ENCODE measurements at regions not wholly inside any gene's neighbourhood (a gene's known extent, or its start where the extent isn't known, plus 50 kb on each side); places are given as distances from the start of the nearest gene placed in this dataset.

- Histone ChIP-seq H3K9me3 (no peaks in the 10 kb centered on the region; the same call in 1 of the 2 replicates), H3K27me3 (replicated peaks; ENCODE audit: control insufficient read depth, insufficient read depth, low read length) (no peaks in the 10 kb centered on the region), H3K4me3 (ENCODE audit: low read depth, low read length) (no peak overlapping the region), H3K36me3 (ENCODE audit: control insufficient read depth, insufficient read depth, low read length) (no peaks in the 10 kb centered on the region), H3K4me1 (no peaks in the 10 kb centered on the region)
- no peaks in the 10 kb centered on the region for H3K4me1 Mint-ChIP-seq (ENCODE audit: low read depth, unreplicated experiment)
- ChIA-PET CTCF (no interaction called here), POLR2A (no interaction called here)
- no peaks in the 10 kb centered on the region for H3K36me3 Mint-ChIP-seq (ENCODE audit: insufficient read depth, unreplicated experiment)
- no peak overlapping the region for H3K4me3 Mint-ChIP-seq (ENCODE audit: unreplicated experiment)
- H3K27me3 Mint-ChIP-seq (ENCODE audit: insufficient read depth, unreplicated experiment) = no peaks in the 10 kb centered on the region
- H3K27ac Mint-ChIP-seq (ENCODE audit: unreplicated experiment) = no peak overlapping the region
- DNase-seq = no peak
- BruUV-seq (replicated peaks) = no TSS peak
- intact Hi-C loops (cut with micrococcal nuclease; ENCODE audit: unreplicated experiment) = no loop called here
- H3K9me3 Mint-ChIP-seq (ENCODE audit: unreplicated experiment) = no peaks in the 10 kb centered on the region
- TF ChIP-seq CTCF (IDR thresholded peaks at IDR 0.05; ENCODE audit: insufficient read depth in 1 of 2, low read depth in 1 of 2, low read length in 1 of 2, severe bottlenecking in 1 of 2, unreplicated experiment in 1 of 2) = no peak
These were observed 825.1 kb upstream of the CNTNAP5 start for GRCh38 chr2:123200035-123200434.

GRCh38 chr2:123207245-123207644 is 817.8 kb upstream of the CNTNAP5 start:
- POLR2A ChIA-PET = no interaction called here
- Histone ChIP-seq H3K36me3 (ENCODE audit: control insufficient read depth, insufficient read depth, low read length) (no peaks in the 10 kb centered on the region), H3K4me3 (ENCODE audit: low read depth, low read length) (no peak overlapping the region), H3K4me1 (no peaks in the 10 kb centered on the region), H3K9me3 (no peaks in the 10 kb centered on the region), H3K27me3 (replicated peaks; ENCODE audit: control insufficient read depth, insufficient read depth, low read length) (no peaks in the 10 kb centered on the region)
- intact Hi-C loops (cut with micrococcal nuclease; ENCODE audit: unreplicated experiment) = no loop called here
- no peak overlapping the region for H3K4me3 Mint-ChIP-seq (ENCODE audit: unreplicated experiment)
- no peak overlapping the region for H3K27ac Mint-ChIP-seq (ENCODE audit: unreplicated experiment)
- TF ChIP-seq CTCF (IDR thresholded peaks at IDR 0.05; ENCODE audit: insufficient read depth in 1 of 2, low read depth in 1 of 2, low read length in 1 of 2, severe bottlenecking in 1 of 2, unreplicated experiment in 1 of 2) = no peak
- no peaks in the 10 kb centered on the region for H3K36me3 Mint-ChIP-seq (ENCODE audit: insufficient read depth, unreplicated experiment)
- no TSS peak for BruUV-seq (replicated peaks)
- CTCF ChIA-PET = no interaction called here
- H3K4me1 Mint-ChIP-seq (ENCODE audit: low read depth, unreplicated experiment) = no peaks in the 10 kb centered on the region
- no peaks in the 10 kb centered on the region for H3K9me3 Mint-ChIP-seq (ENCODE audit: unreplicated experiment)
- no peaks in the 10 kb centered on the region for H3K27me3 Mint-ChIP-seq (ENCODE audit: insufficient read depth, unreplicated experiment)
- DNase-seq = no peak

GRCh38 chr2:123209202-123209601 is 815.9 kb upstream of the CNTNAP5 start:
- Mint-ChIP-seq H3K4me1 (ENCODE audit: low read depth, unreplicated experiment) (no peaks in the 10 kb centered on the region), H3K27me3 (ENCODE audit: insufficient read depth, unreplicated experiment) (no peaks in the 10 kb centered on the region), H3K27ac (ENCODE audit: unreplicated experiment) (no peak overlapping the region), H3K36me3 (ENCODE audit: insufficient read depth, unreplicated experiment) (no peaks in the 10 kb centered on the region), H3K9me3 (ENCODE audit: unreplicated experiment) (no peaks in the 10 kb centered on the region), H3K4me3 (ENCODE audit: unreplicated experiment) (no peak overlapping the region)
- Histone ChIP-seq H3K27me3 (replicated peaks; ENCODE audit: control insufficient read depth, insufficient read depth, low read length) (no peaks in the 10 kb centered on the region), H3K4me3 (ENCODE audit: low read depth, low read length) (no peak overlapping the region), H3K36me3 (ENCODE audit: control insufficient read depth, insufficient read depth, low read length) (no peaks in the 10 kb centered on the region), H3K4me1 (no peaks in the 10 kb centered on the region), H3K9me3 (no peaks in the 10 kb centered on the region)
- no TSS peak for BruUV-seq (replicated peaks)
- TF ChIP-seq CTCF (IDR thresholded peaks at IDR 0.05; ENCODE audit: insufficient read depth in 1 of 2, low read depth in 1 of 2, low read length in 1 of 2, severe bottlenecking in 1 of 2, unreplicated experiment in 1 of 2) = no peak
- no peak for DNase-seq
- POLR2A ChIA-PET = no interaction called here
- CTCF ChIA-PET = no interaction called here
- intact Hi-C loops (cut with micrococcal nuclease; ENCODE audit: unreplicated experiment) = no loop called here
